ACC112 (cell line): ENCODE measurements at regions not wholly inside any gene's neighbourhood (a gene's known extent, or its start where the extent isn't known, plus 50 kb on each side); places are given as distances from the start of the nearest gene placed in this dataset.
"Not testable (repeated sequence)": the region's sequence is repeated elsewhere in the genome, so short reads cannot be mapped to it uniquely, and the experiment has no call there.

ENCODE experiments used
- H2AFZ ChIP-seq: fragments of 200-600 bp; sonication (generic); one replicate; pipeline ENCODE4 v1.6.0; 2017; ENCODE audit warnings: antibody characterized with exemption, low read length; ENCODE audit not compliant: unreplicated experiment
- H3K27ac ChIP-seq: fragments of 200-600 bp; sonication (generic); 2 replicates; pipeline ENCODE4 v1.5.1; 2014; ENCODE audit warnings: low read depth, mild to moderate bottlenecking, antibody characterized with exemption, low read length, moderate library complexity
- H3K27me3 ChIP-seq: fragments of 200-600 bp; sonication (generic); 2 replicates; pipeline ENCODE4 v1.6.1; 2014; ENCODE audit warnings: mild to moderate bottlenecking, antibody characterized with exemption, low read length, moderate library complexity, mixed read lengths; ENCODE audit not compliant: insufficient read depth
- H3K36me3 ChIP-seq: fragments of 200-600 bp; sonication (generic); 2 replicates; pipeline ENCODE4 v1.6.1; 2016; ENCODE audit warnings: mild to moderate bottlenecking, antibody characterized with exemption, low read length, moderate library complexity, mixed read lengths; ENCODE audit not compliant: insufficient read depth
- H3K4me1 ChIP-seq: fragments of 200-600 bp; sonication (generic); one replicate; pipeline ENCODE4 v1.6.1; 2016; ENCODE audit warnings: low read length, mixed read lengths; ENCODE audit not compliant: insufficient read depth, unreplicated experiment, control insufficient read depth
- H3K4me3 ChIP-seq: fragments of 200-600 bp; sonication (generic); 2 replicates; pipeline ENCODE4 v1.5.1; 2014; ENCODE audit warnings: mild to moderate bottlenecking, low read depth, low read length
- H3K79me2 ChIP-seq: fragments of 200-600 bp; sonication (generic); one replicate; pipeline ENCODE4 v1.6.0; 2016; ENCODE audit warnings: low read length; ENCODE audit not compliant: control insufficient read depth, unreplicated experiment, insufficient read depth

GRCh38 chr1:222470252-222470805 is 77.6 kb downstream of the HHIPL2 start:
- H3K79me2 ChIP-seq, H3K36me3 ChIP-seq, H2AFZ ChIP-seq, H3K27me3 ChIP-seq, H3K4me3 ChIP-seq, H3K4me1 ChIP-seq, H3K27ac ChIP-seq: not testable (repeated sequence)

- Histone ChIP-seq H3K4me3 (no peak overlapping the region), H3K36me3 (no peaks in the 10 kb centered on the region), H2AFZ (peak overlapping the region; percentile 51), H3K27me3 (no peaks in the 10 kb centered on the region), H3K27ac (peak overlapping the region; percentile 95), H3K4me1 (no peaks in the 10 kb centered on the region), H3K79me2 (no peaks in the 10 kb centered on the region)
Measured at GRCh38 chr1:222466150-222466865, 81.6 kb downstream of the HHIPL2 start.

GRCh38 chr1:222465211-222466041 is 82.5 kb downstream of the HHIPL2 start:
- Histone ChIP-seq H3K4me3 (peak overlapping the region; percentile 74), H3K27me3 (no peaks in the 10 kb centered on the region), H3K4me1 (no peaks in the 10 kb centered on the region), H3K79me2 (no peaks in the 10 kb centered on the region), H2AFZ (peak overlapping the region; percentile 62), H3K36me3 (no peaks in the 10 kb centered on the region), H3K27ac (peak overlapping the region; percentile 95)

- peak overlapping the region; percentile 46 for H2AFZ ChIP-seq
- peak overlapping the region; percentile 74 for H3K4me3 ChIP-seq
- H3K36me3 ChIP-seq, result no peaks in the 10 kb centered on the region
- no peaks in the 10 kb centered on the region for H3K4me1 ChIP-seq
- H3K79me2 ChIP-seq, result no peaks in the 10 kb centered on the region
- peak overlapping the region; percentile 95 for H3K27ac ChIP-seq
- H3K27me3 ChIP-seq, result no peaks in the 10 kb centered on the region
Measured at GRCh38 chr1:222464841-222465210, 83.1 kb downstream of the HHIPL2 start.

GRCh38 chr1:222463059-222463730 is 84.7 kb downstream of the HHIPL2 start:
- H3K4me1 ChIP-seq, result no peaks in the 10 kb centered on the region
- no peaks in the 10 kb centered on the region for H3K79me2 ChIP-seq
- H3K27ac ChIP-seq, result no peak overlapping the region
- H3K27me3 ChIP-seq, result no peaks in the 10 kb centered on the region
- no peaks in the 10 kb centered on the region for H3K36me3 ChIP-seq
- no peak overlapping the region for H3K4me3 ChIP-seq
- H2AFZ ChIP-seq, result no peak overlapping the region

GRCh38 chr1:222462601-222463000 is 85.3 kb downstream of the HHIPL2 start:
- no peak overlapping the region for H3K27ac ChIP-seq
- H3K4me1 ChIP-seq, result no peaks in the 10 kb centered on the region
- no peaks in the 10 kb centered on the region for H3K79me2 ChIP-seq
- H2AFZ ChIP-seq, result no peak overlapping the region
- no peaks in the 10 kb centered on the region for H3K27me3 ChIP-seq
- H3K36me3 ChIP-seq, result no peaks in the 10 kb centered on the region
- no peak overlapping the region for H3K4me3 ChIP-seq

- Histone ChIP-seq H3K27ac (no peak overlapping the region), H3K27me3 (no peaks in the 10 kb centered on the region), H2AFZ (no peak overlapping the region), H3K4me3 (no peak overlapping the region), H3K4me1 (no peaks in the 10 kb centered on the region), H3K36me3 (no peaks in the 10 kb centered on the region), H3K79me2 (no peaks in the 10 kb centered on the region)
Measured at GRCh38 chr1:222461941-222462340, 86.0 kb downstream of the HHIPL2 start.

GRCh38 chr1:222459652-222460051 is 88.3 kb downstream of the HHIPL2 start:
- H2AFZ ChIP-seq, result no peak overlapping the region
- H3K27ac ChIP-seq, result no peak overlapping the region
- no peaks in the 10 kb centered on the region for H3K79me2 ChIP-seq
- H3K36me3 ChIP-seq, result no peaks in the 10 kb centered on the region
- H3K4me3 ChIP-seq, result no peak overlapping the region
- peaks cover 9% of the 10 kb centered on the region for H3K4me1 ChIP-seq
- no peaks in the 10 kb centered on the region for H3K27me3 ChIP-seq

- no peaks in the 10 kb centered on the region for H3K36me3 ChIP-seq
- no peak overlapping the region for H3K4me3 ChIP-seq
Measured at GRCh38 chr1:222457513-222457912, 90.4 kb downstream of the HHIPL2 start.

GRCh38 chr1:222457084-222457483 is 90.8 kb downstream of the HHIPL2 start:
- Histone ChIP-seq H3K4me1 (peaks cover 11% of the 10 kb centered on the region), H3K79me2 (no peaks in the 10 kb centered on the region)

More at GRCh38 chr1:222457513-222457912, 90.4 kb downstream of the HHIPL2 start:
- Histone ChIP-seq H3K79me2 (no peaks in the 10 kb centered on the region), H2AFZ (no peak overlapping the region), H3K27me3 (no peaks in the 10 kb centered on the region), H3K4me1 (peaks cover 11% of the 10 kb centered on the region), H3K27ac (no peak overlapping the region)

More at GRCh38 chr1:222457084-222457483, 90.8 kb downstream of the HHIPL2 start:
- H3K27me3 ChIP-seq, result no peaks in the 10 kb centered on the region
- no peak overlapping the region for H3K4me3 ChIP-seq
- no peak overlapping the region for H3K27ac ChIP-seq
- H3K36me3 ChIP-seq, result no peaks in the 10 kb centered on the region
- H2AFZ ChIP-seq, result no peak overlapping the region
